ENCODE measurements at regions not wholly inside any gene's neighbourhood (a gene's known extent, or its start where the extent isn't known, plus 50 kb on each side); places are given as distances from the start of the nearest gene placed in this dataset.

GRCh38 chr4:34790131-34790530 is 1454.2 kb downstream of the ARAP2 start:
- Histone ChIP-seq H3K27ac (ENCODE audit: low read length) (no peak overlapping the region), H3K4me1 (ENCODE audit: control insufficient read depth, insufficient read depth, low read length) (no peaks in the 10 kb centered on the region), H3K4me3 (ENCODE audit: low read depth in 2 of 2, low read length in 2 of 2) (no peak overlapping the region), H3K36me3 (ENCODE audit: control insufficient read depth, insufficient read depth, low read length) (no peaks in the 10 kb centered on the region), H3K27me3 (ENCODE audit: control insufficient read depth, insufficient read depth, low read length) (no peaks in the 10 kb centered on the region), H3K9me3 (ENCODE audit: control insufficient read depth, insufficient read depth, low read depth, low read length) (no peaks in the 10 kb centered on the region)
- TF ChIP-seq TCF7L2 (IDR thresholded peaks at IDR 0.05; ENCODE audit: low read depth, low read length) (no peak), REST (IDR thresholded peaks at IDR 0.05; ENCODE audit: insufficient read depth in 1 of 2, low read depth in 2 of 2, low read length in 1 of 2) (no peak), POLR2AphosphoS5 (IDR thresholded peaks at IDR 0.05; ENCODE audit: low read depth, low read length) (no peak), SIN3A (IDR thresholded peaks at IDR 0.05; ENCODE audit: borderline replicate concordance, insufficient read depth, low read depth, low read length) (no peak), CTCF (IDR thresholded peaks at IDR 0.05) (no peak)
- no TSS peak for BruUV-seq (replicated peaks)
- no peak for DNase-seq (ENCODE audit: low read depth, low spot score)
- in situ Hi-C loops (cut with HindIII; ENCODE audit: low pct_unique_long_range_greater_than_20kb, low sequenced_read_pairs) = no loop called here
- POLR2A ChIA-PET = no interaction called here
- ATAC-seq = no peak
- intact Hi-C loops (cut with micrococcal nuclease; ENCODE audit: unreplicated experiment) = no loop called here
- CTCF ChIA-PET = no interaction called here

GRCh38 chr4:34791209-34791608 is 1453.1 kb downstream of the ARAP2 start:
- in situ Hi-C loops (cut with HindIII; ENCODE audit: low pct_unique_long_range_greater_than_20kb, low sequenced_read_pairs) (no loop called here), intact Hi-C loops (cut with micrococcal nuclease; ENCODE audit: unreplicated experiment) (no loop called here)
- POLR2A ChIA-PET = no interaction called here
- CTCF ChIA-PET = no interaction called here
- ATAC-seq (no peak), DNase-seq (ENCODE audit: low read depth, low spot score) (no peak)
- no peak overlapping the region for H3K27ac ChIP-seq (ENCODE audit: low read length)
- BruUV-seq (replicated peaks) = no TSS peak
- no peak overlapping the region for H3K4me3 ChIP-seq (ENCODE audit: low read depth in 2 of 2, low read length in 2 of 2)
- no peaks in the 10 kb centered on the region for H3K9me3 ChIP-seq (ENCODE audit: control insufficient read depth, insufficient read depth, low read depth, low read length)
- no peak for TF ChIP-seq REST (IDR thresholded peaks at IDR 0.05; ENCODE audit: insufficient read depth in 1 of 2, low read depth in 2 of 2, low read length in 1 of 2)
- no peaks in the 10 kb centered on the region for H3K27me3 ChIP-seq (ENCODE audit: control insufficient read depth, insufficient read depth, low read length)
- no peaks in the 10 kb centered on the region for H3K4me1 ChIP-seq (ENCODE audit: control insufficient read depth, insufficient read depth, low read length)
- no peaks in the 10 kb centered on the region for H3K36me3 ChIP-seq (ENCODE audit: control insufficient read depth, insufficient read depth, low read length)

Measured in Panc1 (cell line).